ENCODE measurements at regions not wholly inside any gene's neighbourhood (a gene's known extent, or its start where the extent isn't known, plus 50 kb on each side); places are given as distances from the start of the nearest gene placed in this dataset.
A peak's percentile ranks its signal among the peaks of the same experiment; 100 is the strongest.
"Not testable (repeated sequence)": the region's sequence is repeated elsewhere in the genome, so short reads cannot be mapped to it uniquely, and the experiment has no call there.

DNA sequence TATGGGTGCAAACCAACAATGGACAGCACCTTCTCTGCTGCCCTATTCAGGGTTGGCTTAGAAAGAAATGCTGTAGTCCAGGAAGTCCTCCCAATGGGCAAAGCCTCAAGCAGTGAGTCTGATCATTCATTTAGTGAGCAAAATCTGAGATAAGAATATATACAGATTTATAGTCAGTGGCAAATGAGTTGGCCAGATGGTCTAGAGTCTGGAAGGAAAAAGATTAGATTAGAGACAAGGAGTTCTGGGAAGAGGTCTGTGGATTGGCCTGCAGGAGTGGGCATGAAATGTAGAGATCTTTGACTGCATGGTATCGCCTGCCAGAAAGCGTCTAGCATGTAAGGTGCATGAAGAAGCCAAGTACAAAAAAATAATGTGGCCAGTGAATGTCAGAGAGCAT lies 201.9 kb upstream of the PTER start:
- DNase-seq (ENCODE audit: low spot score) = no peak

DNA sequence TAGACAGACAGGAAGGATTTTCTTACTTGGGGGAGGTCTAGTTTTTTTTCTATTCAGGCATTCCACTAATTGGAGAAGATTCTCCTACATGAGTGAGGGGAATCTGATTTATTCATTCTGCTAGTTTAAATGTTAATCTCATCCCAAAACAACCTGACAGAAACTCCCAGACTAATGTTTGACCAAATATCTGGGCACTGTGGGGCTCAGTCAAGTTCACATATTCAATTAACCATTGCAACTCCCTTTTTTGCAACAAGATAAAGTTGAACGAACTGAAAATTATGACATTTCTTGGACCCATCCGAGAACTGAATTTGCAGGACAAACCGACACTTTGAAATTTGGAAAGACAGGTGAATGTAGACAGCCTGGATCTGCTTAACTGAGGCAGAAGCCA lies 194.4 kb upstream of the PTER start:
- DNase-seq (ENCODE audit: low spot score) = no peak

GRCh38 chr10:16242859-16243613 lies 193.8 kb upstream of the PTER start:
- no peak for DNase-seq (ENCODE audit: low spot score)

- not testable (repeated sequence) for DNase-seq (ENCODE audit: low spot score)
These were observed 186.7 kb upstream of the PTER start for GRCh38 chr10:16250136-16250535.

DNA sequence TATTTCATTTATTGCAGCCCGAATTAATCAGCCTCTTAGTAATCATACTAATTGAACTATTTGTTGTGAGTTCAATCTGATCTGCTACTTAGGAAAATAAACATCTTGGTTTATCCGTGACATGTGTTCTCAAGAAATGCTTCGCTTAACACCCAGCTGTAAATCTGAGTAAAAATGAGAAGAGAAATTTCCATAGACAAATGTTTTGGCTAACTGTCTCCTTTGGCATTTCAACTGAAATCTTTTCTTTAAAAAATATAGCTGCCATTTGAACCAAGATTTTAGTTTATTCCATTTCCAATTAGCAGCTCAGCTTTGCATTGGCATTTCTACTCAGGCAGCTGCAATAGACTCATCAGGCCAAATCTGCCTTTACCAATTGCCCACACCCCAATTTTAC lies 180.5 kb upstream of the PTER start:
- DNase-seq (ENCODE audit: low spot score) = no peak

GRCh38 chr10:16258291-16259040 lies 178.3 kb upstream of the PTER start:
- no peak for DNase-seq (ENCODE audit: low spot score)

- no peak for DNase-seq (ENCODE audit: low spot score)
These were observed 177.1 kb upstream of the PTER start for GRCh38 chr10:16259726-16260125.

GRCh38 chr10:16260388-16260787 lies 176.4 kb upstream of the PTER start:
- no peak for DNase-seq (ENCODE audit: low spot score)

DNA sequence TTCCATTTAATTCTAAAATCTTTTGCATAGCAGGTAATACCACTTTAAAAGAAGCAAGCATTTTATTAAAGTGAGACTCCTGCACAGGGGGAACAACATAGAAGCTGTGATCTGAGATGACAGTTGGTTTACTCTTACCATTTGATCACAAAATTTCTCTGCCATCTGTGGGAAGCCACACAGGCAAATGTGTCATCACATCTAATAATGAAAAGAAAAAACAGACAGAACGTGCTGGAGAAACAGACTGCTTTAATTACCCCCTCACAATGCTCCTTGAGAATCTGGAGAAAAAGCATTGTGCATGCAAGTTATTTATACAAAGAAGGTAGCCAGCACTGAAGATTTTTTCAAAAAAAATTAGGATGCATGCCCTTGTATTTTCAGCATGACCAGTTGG lies 165.2 kb upstream of the PTER start:
- DNase-seq (ENCODE audit: low spot score) = no peak

DNA sequence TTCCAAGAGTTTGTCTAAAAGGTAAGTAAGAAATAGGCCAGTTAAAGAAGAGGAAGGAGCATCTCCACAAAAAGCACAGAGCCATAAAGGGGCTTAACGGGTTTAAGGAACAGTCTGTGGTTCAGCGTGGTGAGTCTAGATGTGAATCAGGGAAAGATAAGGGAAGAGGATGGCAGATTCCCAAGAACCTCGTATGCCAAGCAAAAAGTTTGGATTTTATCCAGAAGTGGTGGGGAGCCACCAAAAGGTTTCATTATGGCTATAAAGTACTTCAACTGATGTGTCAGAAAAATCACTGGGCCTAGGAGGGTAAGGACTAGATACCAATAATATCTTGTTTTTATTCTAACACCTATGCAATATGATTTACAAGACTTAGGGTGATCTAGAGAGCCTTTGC lies 161.9 kb upstream of the PTER start:
- no peak for DNase-seq (ENCODE audit: low spot score)

DNA sequence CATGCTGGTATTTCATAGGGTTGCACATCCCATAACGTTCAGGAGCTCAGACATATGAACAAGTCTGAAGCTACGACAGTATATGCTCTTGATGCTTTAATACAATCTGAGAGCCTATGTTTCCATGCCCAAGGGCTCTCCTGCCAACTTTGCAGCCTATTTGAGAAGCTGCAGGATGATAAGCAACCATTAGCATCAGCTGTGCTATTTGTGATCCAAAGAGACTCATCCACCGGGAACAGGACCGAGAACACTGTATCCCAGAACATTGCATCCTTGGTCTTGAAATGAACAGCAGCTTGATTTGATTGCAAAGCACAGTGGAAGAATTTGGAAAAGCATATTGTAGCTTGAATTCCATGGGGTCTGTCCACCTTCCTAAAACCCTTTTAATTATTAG lies 156.2 kb upstream of the PTER start:
- no peak for DNase-seq (ENCODE audit: low spot score)

- peak; percentile 82 for DNase-seq (ENCODE audit: low spot score)
These were observed 144.4 kb upstream of the PTER start for GRCh38 chr10:16292366-16292765.

- DNase-seq (ENCODE audit: low spot score) = no peak
These were observed 139.7 kb upstream of the PTER start for GRCh38 chr10:16297069-16297468.

- DNase-seq (ENCODE audit: low spot score) = peak; percentile 77
These were observed 139.2 kb upstream of the PTER start for GRCh38 chr10:16297642-16298041.

DNA sequence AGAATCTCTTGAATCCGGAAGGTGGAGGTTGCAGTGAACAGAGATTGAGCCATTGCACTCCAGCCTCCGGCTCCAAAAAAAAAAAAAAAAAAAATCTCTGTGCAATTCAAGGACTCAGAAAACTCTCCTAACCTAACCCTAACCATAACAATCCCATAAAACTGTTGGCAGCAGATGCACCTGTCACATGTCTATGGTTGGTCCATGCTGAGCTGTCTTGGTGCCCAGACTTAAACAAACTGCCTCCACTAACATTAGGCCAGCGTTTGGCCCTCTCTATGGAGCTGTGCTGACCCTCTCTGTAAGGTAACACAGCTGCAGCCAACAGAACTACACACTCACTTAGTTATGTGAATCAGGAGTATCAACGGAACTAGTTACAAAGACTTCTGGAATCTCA lies 132.5 kb upstream of the PTER start:
- no peak for DNase-seq (ENCODE audit: low spot score)

DNA sequence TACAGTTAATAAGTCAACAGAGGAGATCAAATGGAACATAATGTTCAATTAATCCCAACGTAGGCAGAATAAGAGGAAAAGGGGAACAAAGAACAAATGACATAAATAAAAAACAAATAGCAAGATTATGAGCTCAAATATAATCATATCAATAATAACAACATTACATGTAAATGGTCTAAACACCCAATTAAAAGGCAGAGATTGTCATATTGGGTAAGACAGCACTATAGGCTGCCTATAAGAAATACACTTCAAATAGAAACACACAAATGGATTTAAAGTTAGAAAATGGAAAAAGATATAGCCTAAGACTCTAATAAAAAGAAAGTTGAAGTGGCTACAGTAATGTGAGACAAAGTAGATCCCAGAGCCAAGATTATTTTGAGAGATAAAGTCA lies 126.4 kb upstream of the PTER start:
- DNase-seq (ENCODE audit: low spot score) = no peak

GRCh38 chr10:16314259-16314658 lies 122.6 kb upstream of the PTER start:
- DNase-seq (ENCODE audit: low spot score) = no peak

DNA sequence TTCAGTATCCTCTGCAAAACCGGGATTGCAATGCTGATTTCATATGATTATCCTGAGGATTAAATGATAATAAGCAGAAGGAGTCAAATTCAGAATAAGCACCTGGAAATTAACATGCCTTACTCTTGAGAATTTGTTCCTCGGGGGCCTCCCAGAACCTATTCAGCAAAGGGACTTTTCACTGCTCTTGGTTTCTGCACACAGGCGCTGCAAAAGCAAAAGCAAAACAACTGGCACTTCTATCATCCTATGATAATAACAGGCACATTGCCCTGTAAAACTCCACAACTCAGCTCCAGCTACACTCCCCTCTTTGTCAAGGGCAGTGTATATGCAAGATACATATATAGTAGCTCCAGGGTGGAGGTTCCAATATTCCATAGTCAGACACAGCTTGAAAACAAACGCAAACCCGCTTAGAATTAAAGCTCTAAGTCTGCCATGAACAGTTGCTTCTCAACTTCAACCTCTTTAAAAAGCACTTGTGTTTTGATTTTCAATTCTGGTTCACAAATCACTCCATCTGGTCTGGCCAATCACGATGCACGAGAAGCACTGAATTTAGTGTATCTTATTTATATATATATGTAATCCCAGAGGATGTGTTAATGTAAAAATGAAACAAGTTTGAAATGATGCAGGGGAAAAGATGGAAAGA lies 119.9 kb upstream of the PTER start:
- no peak for DNase-seq (ENCODE audit: low spot score)

- DNase-seq (ENCODE audit: low spot score) = peak; percentile 62
These were observed 95.2 kb upstream of the PTER start for GRCh38 chr10:16341637-16342036.

GRCh38 chr10:16348891-16349290 lies 87.9 kb upstream of the PTER start:
- no peak for DNase-seq (ENCODE audit: low spot score)

DNA sequence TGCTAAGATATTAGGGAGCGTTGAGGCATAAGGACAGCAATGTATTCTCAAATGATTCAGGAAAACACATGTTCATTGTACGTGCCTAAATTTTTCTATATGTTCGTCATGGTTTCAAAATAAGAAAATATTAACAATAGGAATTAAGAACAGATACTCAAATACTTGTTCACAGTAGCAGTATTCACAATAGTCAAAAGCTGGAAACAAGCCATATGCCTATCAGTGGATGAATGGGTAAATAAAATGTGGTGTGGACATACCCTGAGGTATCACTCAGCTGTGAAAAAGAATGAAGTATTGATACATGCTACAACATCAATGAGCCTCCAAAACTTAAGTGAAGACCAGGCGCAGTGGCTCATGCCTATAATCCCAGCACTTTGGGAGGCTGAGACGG lies 84.7 kb upstream of the PTER start:
- no peak for DNase-seq (ENCODE audit: low spot score)

DNA sequence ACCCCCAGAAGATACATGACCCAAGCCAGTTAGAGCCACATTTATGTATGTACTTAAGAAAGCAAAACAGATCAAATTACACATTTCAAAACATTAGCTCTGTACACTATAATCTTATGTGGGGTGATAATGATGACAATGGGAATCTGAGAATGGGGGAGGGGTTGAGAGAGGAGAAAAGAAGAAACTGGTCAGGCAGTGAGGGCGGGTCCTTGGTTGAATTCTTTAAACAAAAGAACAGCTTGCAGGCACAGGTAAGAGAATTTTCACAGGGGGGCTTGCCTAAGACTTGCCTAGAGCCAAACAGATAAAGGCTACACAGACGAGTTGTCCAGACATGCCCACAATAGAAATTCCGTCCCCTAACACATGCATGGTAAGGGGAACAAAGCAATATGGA lies 76.8 kb upstream of the PTER start:
- DNase-seq (ENCODE audit: low spot score) = no peak

- no peak for DNase-seq (ENCODE audit: low spot score)
These were observed 76.4 kb upstream of the PTER start for GRCh38 chr10:16360425-16360824.
